HL-60 (cell line): ENCODE measurements at regions not wholly inside any gene's neighbourhood (a gene's known extent, or its start where the extent isn't known, plus 50 kb on each side); places are given as distances from the start of the nearest gene placed in this dataset.

Source experiments
- CTCF ChIP-seq: IDR thresholded peaks from one replicate; pipeline ENCODE4 v1.5.1; 2011; ENCODE audit warnings: low read length, control low read depth, inconsistent platforms; ENCODE audit not compliant: insufficient read depth
- POLR2AphosphoS5 ChIP-seq: IDR thresholded peaks from 2 replicates; pipeline ENCODE4 v1.6.1; 2012; ENCODE audit warnings: low read depth
- SPI1 ChIP-seq: IDR thresholded peaks from 2 replicates; pipeline ENCODE4 v1.6.1; 2012; ENCODE audit warnings: low read depth, mild to moderate bottlenecking, borderline replicate concordance

GRCh38 chr2:103276869-103277268 lies 515.0 kb downstream of the TMEM182 start:
- TF ChIP-seq CTCF: no peak
- TF ChIP-seq POLR2AphosphoS5: no peak
- TF ChIP-seq SPI1: no peak
